Natural killer cell (primary cell): ENCODE measurements at regions not wholly inside any gene's neighbourhood (a gene's known extent, or its start where the extent isn't known, plus 50 kb on each side); places are given as distances from the start of the nearest gene placed in this dataset.

ENCODE experiments used
- ATAC-seq, 3 donors: fragments of 150-1000 bp in 2 of 3; fragments of 200-7000 bp in 1 of 3; cut with Tn5 transposase; 1 replicate in 1 of 3; 2 replicates in 2 of 3; pipeline ENCODE4 v1.10.0; 2021; ENCODE audit warnings: mild to moderate bottlenecking in 2 of 3, moderate library complexity in 2 of 3
- DNase-seq, 2 donors: peaks; one replicate each; pipeline versions ENCODE4 v3.0.0 to v3.0.0-alpha.2; 2013 to 2021; ENCODE audit warnings: mixed read lengths in 1 of 2
- H3K27ac ChIP-seq: one replicate; pipeline ENCODE4 v1.5.1; 2013; ENCODE audit warnings: mild to moderate bottlenecking, low read length
- H3K27me3 ChIP-seq: one replicate; pipeline ENCODE4 v1.6.1; 2013; ENCODE audit warnings: low read length; ENCODE audit not compliant: control insufficient read depth, insufficient read depth
- H3K36me3 ChIP-seq: one replicate; pipeline ENCODE4 v1.6.1; 2013; ENCODE audit warnings: low read length; ENCODE audit not compliant: control insufficient read depth, insufficient read depth
- H3K4me1 ChIP-seq: one replicate; pipeline ENCODE4 v1.6.1; 2013; ENCODE audit warnings: low read length; ENCODE audit not compliant: control insufficient read depth, insufficient read depth
- H3K4me3 ChIP-seq: one replicate; pipeline ENCODE4 v1.5.1; 2013; ENCODE audit warnings: low read length
- H3K9me3 ChIP-seq: one replicate; pipeline ENCODE4 v1.6.1; 2013; ENCODE audit warnings: low read length; ENCODE audit not compliant: control insufficient read depth, insufficient read depth
- H3K27ac Mint-ChIP-seq, 2 donors: one replicate each; pipeline ENCODE4 v1.8.0; 2022; ENCODE audit warnings: mild to moderate bottlenecking in 2 of 2, mixed read lengths in 2 of 2, moderate library complexity in 1 of 2
- H3K27me3 Mint-ChIP-seq, 2 donors: one replicate each; pipeline ENCODE4 v1.8.0; 2022; ENCODE audit warnings: low read depth in 2 of 2, mixed read lengths in 2 of 2
- H3K36me3 Mint-ChIP-seq: one replicate; pipeline ENCODE4 v1.8.0; 2022; ENCODE audit warnings: mixed read lengths
- H3K4me1 Mint-ChIP-seq, 2 donors: one replicate each; pipeline ENCODE4 v1.8.0; 2022; ENCODE audit warnings: mixed read lengths in 2 of 2
- H3K4me3 Mint-ChIP-seq: one replicate; pipeline ENCODE4 v1.8.0; 2022; ENCODE audit warnings: mild to moderate bottlenecking, moderate library complexity, mixed read lengths
- H3K9me3 Mint-ChIP-seq, 2 donors: one replicate each; pipeline ENCODE4 v1.8.0; 2022; ENCODE audit warnings: mixed read lengths in 2 of 2
- WGBS: methylation state at CpG from one replicate; pipeline ENCODE4 v1.1.7; 2013; ENCODE audit warnings: missing lambda C conversion rate; ENCODE audit not compliant: insufficient coverage; 5-methylcytosine and 5-hydroxymethylcytosine counted together
- intact Hi-C: fragments of 100-400 bp; cut with micrococcal nuclease; formaldehyde crosslinking; loops from one replicate; pipeline ENCODE4 v1.14.2; 2022
- TF ChIP-seq, protein P1 (sequence below): fragments of 200-600 bp; IDR thresholded peaks from one replicate; pipeline ENCODE4 v1.8.0; 2022; ENCODE audit warnings: antibody characterized with exemption

DNA sequence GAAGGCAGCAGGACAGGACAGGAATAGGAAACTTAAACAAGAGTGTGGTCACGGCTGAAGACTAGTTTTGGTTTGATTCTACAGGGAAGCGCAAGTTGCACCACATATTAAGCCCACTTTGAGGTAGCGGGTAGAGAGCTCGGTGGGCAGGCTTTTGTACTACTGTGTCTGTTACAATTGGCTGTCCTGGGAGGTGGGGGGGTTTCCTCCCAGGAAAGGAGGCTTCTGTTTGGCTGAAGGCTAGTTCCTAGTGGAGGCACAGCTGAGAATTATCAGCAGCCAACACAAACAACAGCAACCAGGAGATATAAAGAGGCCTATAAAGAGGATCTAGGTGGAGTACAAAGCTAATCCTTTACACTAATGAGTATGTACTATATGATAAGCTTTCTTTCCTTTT lies 62.7 kb downstream of the ZNF648 start:
- Mint-ChIP-seq H3K36me3 (no peaks in the 10 kb centered on the region), H3K27me3 (peaks cover 11 to 20% of the 10 kb centered on the region in 2 donors), H3K9me3 (peaks cover 0 to 2% of the 10 kb centered on the region in 2 donors), H3K27ac (no peak overlapping the region), H3K4me1 (no peaks in the 10 kb centered on the region), H3K4me3 (no peak overlapping the region)
- Histone ChIP-seq H3K27ac (no peak overlapping the region), H3K9me3 (no peaks in the 10 kb centered on the region), H3K4me3 (no peak overlapping the region), H3K27me3 (no peaks in the 10 kb centered on the region), H3K4me1 (no peaks in the 10 kb centered on the region), H3K36me3 (no peaks in the 10 kb centered on the region)
- DNase-seq (no peak), ATAC-seq (no peak)
- TF ChIP-seq, protein P1, sequence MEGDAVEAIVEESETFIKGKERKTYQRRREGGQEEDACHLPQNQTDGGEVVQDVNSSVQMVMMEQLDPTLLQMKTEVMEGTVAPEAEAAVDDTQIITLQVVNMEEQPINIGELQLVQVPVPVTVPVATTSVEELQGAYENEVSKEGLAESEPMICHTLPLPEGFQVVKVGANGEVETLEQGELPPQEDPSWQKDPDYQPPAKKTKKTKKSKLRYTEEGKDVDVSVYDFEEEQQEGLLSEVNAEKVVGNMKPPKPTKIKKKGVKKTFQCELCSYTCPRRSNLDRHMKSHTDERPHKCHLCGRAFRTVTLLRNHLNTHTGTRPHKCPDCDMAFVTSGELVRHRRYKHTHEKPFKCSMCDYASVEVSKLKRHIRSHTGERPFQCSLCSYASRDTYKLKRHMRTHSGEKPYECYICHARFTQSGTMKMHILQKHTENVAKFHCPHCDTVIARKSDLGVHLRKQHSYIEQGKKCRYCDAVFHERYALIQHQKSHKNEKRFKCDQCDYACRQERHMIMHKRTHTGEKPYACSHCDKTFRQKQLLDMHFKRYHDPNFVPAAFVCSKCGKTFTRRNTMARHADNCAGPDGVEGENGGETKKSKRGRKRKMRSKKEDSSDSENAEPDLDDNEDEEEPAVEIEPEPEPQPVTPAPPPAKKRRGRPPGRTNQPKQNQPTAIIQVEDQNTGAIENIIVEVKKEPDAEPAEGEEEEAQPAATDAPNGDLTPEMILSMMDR = no peak
- WGBS = 89% methylated on average over 4 of the region's 4 CpGs
- intact Hi-C loops = no loop called here

DNA sequence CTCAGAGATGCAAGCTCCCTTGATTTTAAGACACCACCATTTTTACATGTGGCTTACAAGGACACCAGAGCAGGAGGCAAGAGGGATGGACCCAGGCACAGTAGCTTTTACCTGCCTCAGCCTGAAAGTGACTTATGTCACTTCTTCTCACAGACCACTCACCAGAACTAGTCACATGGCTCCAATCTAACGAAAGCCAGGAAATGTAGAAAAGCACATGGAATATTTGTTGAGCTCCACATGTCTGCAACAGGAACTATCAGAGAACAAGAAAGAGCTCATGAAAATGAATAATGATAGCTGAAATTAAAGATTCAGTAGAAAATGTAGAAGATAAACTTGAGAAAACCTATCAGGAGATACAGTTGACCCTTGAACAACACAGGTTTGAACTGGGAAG lies 69.4 kb downstream of the ZNF648 start:
- H3K36me3 ChIP-seq = no peaks in the 10 kb centered on the region
- TF ChIP-seq, protein P1 = no peak
- no peaks in the 10 kb centered on the region for H3K4me1 Mint-ChIP-seq

DNA sequence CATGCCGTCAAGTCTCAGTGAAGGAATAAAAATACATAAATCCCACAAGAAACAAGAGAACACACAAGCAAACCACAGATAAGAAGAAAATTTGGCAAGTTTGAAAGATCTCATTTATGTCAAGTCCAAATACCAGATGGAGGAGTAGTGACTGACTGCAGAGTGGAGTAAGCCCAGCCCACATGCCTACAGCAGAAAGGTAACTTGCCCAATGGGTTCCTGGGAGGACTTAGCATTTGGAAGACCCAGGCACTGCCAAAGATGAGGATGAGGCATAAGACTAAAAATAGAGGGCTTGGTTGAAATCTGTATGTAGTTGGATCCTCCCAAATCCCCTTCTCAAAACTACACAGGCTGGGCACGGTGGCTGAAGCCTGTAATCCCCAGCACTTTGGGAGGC lies 70.8 kb downstream of the ZNF648 start:
- no peaks in the 10 kb centered on the region for H3K4me1 ChIP-seq
- Mint-ChIP-seq H3K27me3 (peaks cover 11 to 17% of the 10 kb centered on the region in 2 donors), H3K4me1 (no peaks in the 10 kb centered on the region), H3K36me3 (no peaks in the 10 kb centered on the region), H3K4me3 (no peak overlapping the region), H3K9me3 (no peaks in the 10 kb centered on the region), H3K27ac (no peak overlapping the region)
- no peaks in the 10 kb centered on the region for H3K27me3 ChIP-seq
- no peaks in the 10 kb centered on the region for H3K9me3 ChIP-seq
- H3K36me3 ChIP-seq = no peaks in the 10 kb centered on the region
- WGBS = 82% methylated on average over 1 of the region's 2 CpGs
- DNase-seq = no peak
- TF ChIP-seq, protein P1 = no peak
- no peak for ATAC-seq
- H3K4me3 ChIP-seq = no peak overlapping the region
- no peak overlapping the region for H3K27ac ChIP-seq
- intact Hi-C loops = no loop called here

More for the DNA sequence above, 69.4 kb downstream of the ZNF648 start:
- Histone ChIP-seq H3K4me3 (no peak overlapping the region), H3K4me1 (no peaks in the 10 kb centered on the region), H3K27ac (no peak overlapping the region), H3K9me3 (no peaks in the 10 kb centered on the region), H3K27me3 (no peaks in the 10 kb centered on the region)
- no peaks in the 10 kb centered on the region for H3K9me3 Mint-ChIP-seq
- 40% methylated on average over 1 of the region's 1 CpG for WGBS
- H3K27ac Mint-ChIP-seq = no peak overlapping the region
- H3K27me3 Mint-ChIP-seq = peaks cover 3 to 8% of the 10 kb centered on the region in 2 donors
- ATAC-seq (no peak), DNase-seq (no peak)
- H3K36me3 Mint-ChIP-seq = no peaks in the 10 kb centered on the region
- H3K4me3 Mint-ChIP-seq = no peak overlapping the region
- intact Hi-C loops = no loop called here

DNA sequence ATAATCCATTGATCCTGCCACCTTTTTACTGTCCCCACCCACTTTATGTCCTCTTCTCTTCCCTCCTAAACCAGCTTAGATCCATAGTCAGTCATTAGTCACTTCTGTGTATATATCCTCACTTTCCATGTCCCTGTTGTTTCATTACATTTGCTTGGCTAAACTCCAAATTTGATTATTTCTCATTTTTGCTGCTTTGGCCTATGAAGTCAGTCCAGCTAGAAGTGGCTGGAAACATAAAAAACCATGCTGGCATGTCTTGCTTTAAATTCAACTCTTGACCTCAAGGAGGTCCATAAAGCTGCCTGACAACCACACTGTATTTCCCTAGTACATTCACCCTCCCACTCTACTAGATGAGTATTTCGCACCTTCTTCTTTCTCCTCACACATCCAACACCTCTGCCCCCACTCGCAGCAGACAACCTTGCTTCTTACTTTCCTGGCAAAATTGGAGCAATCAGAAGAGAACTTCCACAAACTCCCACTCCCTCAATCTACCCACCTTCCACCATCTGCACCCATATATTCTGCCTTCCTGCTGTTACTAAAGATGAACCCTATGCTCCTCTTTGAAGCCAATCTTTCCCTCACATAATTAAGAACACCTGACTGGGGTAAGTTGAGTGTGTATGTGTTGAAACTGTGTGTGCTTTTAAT lies 72.1 kb downstream of the ZNF648 start:
- Histone ChIP-seq H3K4me3 (no peak overlapping the region), H3K36me3 (no peaks in the 10 kb centered on the region), H3K27me3 (no peaks in the 10 kb centered on the region), H3K9me3 (no peaks in the 10 kb centered on the region), H3K4me1 (no peaks in the 10 kb centered on the region), H3K27ac (no peak overlapping the region)
- no peak overlapping the region for H3K27ac Mint-ChIP-seq
- no peaks in the 10 kb centered on the region for H3K9me3 Mint-ChIP-seq
- intact Hi-C loops = no loop called here
- no peak for ATAC-seq
- TF ChIP-seq, protein P1 = no peak
- no peaks in the 10 kb centered on the region for H3K4me1 Mint-ChIP-seq
- H3K36me3 Mint-ChIP-seq = no peaks in the 10 kb centered on the region
- peaks cover 9 to 22% of the 10 kb centered on the region in 2 donors for H3K27me3 Mint-ChIP-seq
- WGBS = 79% methylated on average over 2 of the region's 2 CpGs
- no peak overlapping the region for H3K4me3 Mint-ChIP-seq
- no peak for DNase-seq
